KMS-11 (cell line): ENCODE measurements at regions not wholly inside any gene's neighbourhood (a gene's known extent, or its start where the extent isn't known, plus 50 kb on each side); places are given as distances from the start of the nearest gene placed in this dataset.

ENCODE experiments used
- H2AFZ ChIP-seq: fragments of 200-600 bp; sonication (generic); 2 replicates; pipeline ENCODE4 v1.6.1; 2016; ENCODE audit warnings: antibody characterized with exemption, mixed run types, low read depth
- H3K27ac ChIP-seq: fragments of 200-600 bp; sonication (generic); 2 replicates; pipeline ENCODE4 v1.6.1; 2016; ENCODE audit warnings: mild to moderate bottlenecking, mixed run types
- H3K27me3 ChIP-seq: fragments of 200-600 bp; sonication (generic); 2 replicates; pipeline ENCODE4 v1.6.1; 2017; ENCODE audit warnings: mild to moderate bottlenecking, low read depth, mixed run types, moderate library complexity; ENCODE audit not compliant: insufficient read depth
- H3K36me3 ChIP-seq: fragments of 200-600 bp; sonication (generic); 2 replicates; pipeline ENCODE4 v1.6.1; 2017; ENCODE audit warnings: mild to moderate bottlenecking, mixed run types; ENCODE audit not compliant: insufficient read depth
- H3K4me1 ChIP-seq: fragments of 200-600 bp; sonication (generic); 2 replicates; pipeline ENCODE4 v1.6.1; 2016; ENCODE audit warnings: mild to moderate bottlenecking, low read depth, mixed run types; ENCODE audit not compliant: poor library complexity, severe bottlenecking
- H3K4me2 ChIP-seq: fragments of 200-600 bp; sonication (generic); 2 replicates; pipeline ENCODE4 v1.7.0; 2016; ENCODE audit warnings: mild to moderate bottlenecking, mixed run types
- H3K4me3 ChIP-seq: fragments of 200-600 bp; sonication (generic); IDR thresholded peaks from 2 replicates; pipeline ENCODE4 v1.6.1; 2017; ENCODE audit warnings: low read depth, low read length, mixed read lengths; ENCODE audit not compliant: insufficient read depth
- H3K79me2 ChIP-seq: fragments of 200-600 bp; sonication (generic); 2 replicates; pipeline ENCODE4 v1.6.1; 2016; ENCODE audit warnings: low read depth, mixed run types; ENCODE audit not compliant: insufficient read depth
- H3K9ac ChIP-seq: fragments of 200-600 bp; sonication (generic); 2 replicates; pipeline ENCODE4 v1.6.1; 2016; ENCODE audit warnings: mild to moderate bottlenecking, mixed run types
- H4K20me1 ChIP-seq: fragments of 200-600 bp; sonication (generic); 2 replicates; pipeline ENCODE4 v1.6.1; 2016; ENCODE audit warnings: mild to moderate bottlenecking, mixed run types; ENCODE audit not compliant: insufficient read depth
- CTCF ChIP-seq: fragments of 200-600 bp; sonication (generic); conservative IDR thresholded peaks from 2 replicates; pipeline ENCODE4 v1.6.1; 2017; ENCODE audit warnings: low read depth, mild to moderate bottlenecking, antibody characterized with exemption, low read length, moderate library complexity, mixed read lengths

GRCh38 chr18:55879331-55879730 lies 291.3 kb upstream of the TCF4 start:
- no peak overlapping the region for H3K9ac ChIP-seq
- no peaks in the 10 kb centered on the region for H3K36me3 ChIP-seq
- no peaks in the 10 kb centered on the region for H3K27me3 ChIP-seq
- no peaks in the 10 kb centered on the region for H3K79me2 ChIP-seq
- no peak overlapping the region for H3K4me2 ChIP-seq
- no peak overlapping the region for H2AFZ ChIP-seq
- no peak overlapping the region for H3K4me3 ChIP-seq
- no peak for TF ChIP-seq CTCF
- H3K4me1 ChIP-seq, result no peaks in the 10 kb centered on the region
- no peak overlapping the region for H3K27ac ChIP-seq
- no peaks in the 10 kb centered on the region for H4K20me1 ChIP-seq

- Histone ChIP-seq H3K9ac (no peak overlapping the region), H4K20me1 (no peaks in the 10 kb centered on the region), H3K4me3 (no peak overlapping the region), H3K4me2 (no peak overlapping the region), H3K27ac (no peak overlapping the region), H3K27me3 (no peaks in the 10 kb centered on the region), H3K79me2 (no peaks in the 10 kb centered on the region), H2AFZ (no peak overlapping the region), H3K4me1 (no peaks in the 10 kb centered on the region), H3K36me3 (no peaks in the 10 kb centered on the region)
- no peak for TF ChIP-seq CTCF
Observed at GRCh38 chr18:55878224-55878623, 290.2 kb upstream of the TCF4 start.

GRCh38 chr18:55877321-55877720 lies 289.3 kb upstream of the TCF4 start:
- no peak overlapping the region for H3K9ac ChIP-seq
- H3K4me2 ChIP-seq, result no peak overlapping the region
- no peak overlapping the region for H3K4me3 ChIP-seq
- no peaks in the 10 kb centered on the region for H3K36me3 ChIP-seq
- H3K79me2 ChIP-seq, result no peaks in the 10 kb centered on the region
- H3K27ac ChIP-seq, result no peak overlapping the region
- H2AFZ ChIP-seq, result no peak overlapping the region
- no peaks in the 10 kb centered on the region for H4K20me1 ChIP-seq
- TF ChIP-seq CTCF, result no peak
- no peaks in the 10 kb centered on the region for H3K4me1 ChIP-seq
- no peaks in the 10 kb centered on the region for H3K27me3 ChIP-seq

GRCh38 chr18:55876254-55876653 lies 288.3 kb upstream of the TCF4 start:
- Histone ChIP-seq H3K27me3 (no peaks in the 10 kb centered on the region), H3K9ac (no peak overlapping the region), H4K20me1 (no peaks in the 10 kb centered on the region), H2AFZ (no peak overlapping the region), H3K79me2 (no peaks in the 10 kb centered on the region), H3K4me3 (no peak overlapping the region), H3K36me3 (no peaks in the 10 kb centered on the region), H3K4me1 (no peaks in the 10 kb centered on the region), H3K27ac (no peak overlapping the region), H3K4me2 (no peak overlapping the region)
- TF ChIP-seq CTCF, result no peak
